HG02943 (cell line): ENCODE measurements at regions not wholly inside any gene's neighbourhood (a gene's known extent, or its start where the extent isn't known, plus 50 kb on each side); places are given as distances from the start of the nearest gene placed in this dataset.

ENCODE experiments used
- ATAC-seq: cut with Tn5 transposase; IDR thresholded peaks from one replicate; pipeline ENCODE4 v1.9.1; 2021; ENCODE audit warnings: mild to moderate bottlenecking, low read depth, moderate library complexity; ENCODE audit not compliant: unreplicated experiment

- no peak for ATAC-seq
These were observed 664.3 kb upstream of the TBX3 start for GRCh38 chr12:115348301-115348700.

- no peak for ATAC-seq
These were observed 659.6 kb upstream of the TBX3 start for GRCh38 chr12:115343601-115344000.

DNA sequence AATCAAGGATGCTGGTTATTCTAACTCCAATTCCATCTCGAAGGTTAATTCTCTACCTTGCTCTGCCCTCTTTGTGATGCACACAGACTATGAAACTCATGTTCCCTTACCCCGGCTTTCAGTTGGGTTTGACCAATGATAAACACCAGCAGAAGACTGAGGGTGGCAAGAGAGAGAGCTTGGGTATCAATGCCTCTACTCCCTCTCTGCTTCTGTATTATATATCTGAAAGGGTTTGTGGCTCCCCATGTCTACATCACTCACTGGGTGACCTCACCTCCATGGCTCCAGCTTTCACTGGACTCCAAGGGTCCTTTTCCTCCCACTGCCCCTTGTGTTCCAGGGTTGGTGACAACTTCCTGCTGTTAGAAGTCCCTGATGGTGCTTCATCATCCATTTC, 659.0 kb upstream of the TBX3 start:
- no peak for ATAC-seq

DNA sequence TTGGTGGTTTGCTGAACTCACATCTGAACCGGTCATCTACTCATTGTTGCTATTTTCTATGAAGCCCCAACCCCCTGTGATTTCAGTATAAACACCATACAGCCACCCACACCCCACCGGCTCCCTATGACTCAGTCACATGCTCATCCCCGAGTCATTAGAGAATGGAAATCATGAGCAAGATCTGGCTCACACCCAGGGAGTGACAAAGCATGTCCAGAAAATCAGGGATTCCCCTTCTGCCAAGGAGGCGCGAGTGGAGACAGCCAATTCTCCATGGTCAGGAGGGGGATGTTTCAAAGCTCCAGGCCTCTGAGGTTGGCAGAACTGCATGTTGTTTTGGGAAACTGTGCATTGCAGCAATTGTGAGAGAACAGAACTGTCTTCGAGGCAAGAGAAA, 657.5 kb upstream of the TBX3 start:
- no peak for ATAC-seq

GRCh38 chr12:115338566-115339294, 654.8 kb upstream of the TBX3 start:
- no peak for ATAC-seq

DNA sequence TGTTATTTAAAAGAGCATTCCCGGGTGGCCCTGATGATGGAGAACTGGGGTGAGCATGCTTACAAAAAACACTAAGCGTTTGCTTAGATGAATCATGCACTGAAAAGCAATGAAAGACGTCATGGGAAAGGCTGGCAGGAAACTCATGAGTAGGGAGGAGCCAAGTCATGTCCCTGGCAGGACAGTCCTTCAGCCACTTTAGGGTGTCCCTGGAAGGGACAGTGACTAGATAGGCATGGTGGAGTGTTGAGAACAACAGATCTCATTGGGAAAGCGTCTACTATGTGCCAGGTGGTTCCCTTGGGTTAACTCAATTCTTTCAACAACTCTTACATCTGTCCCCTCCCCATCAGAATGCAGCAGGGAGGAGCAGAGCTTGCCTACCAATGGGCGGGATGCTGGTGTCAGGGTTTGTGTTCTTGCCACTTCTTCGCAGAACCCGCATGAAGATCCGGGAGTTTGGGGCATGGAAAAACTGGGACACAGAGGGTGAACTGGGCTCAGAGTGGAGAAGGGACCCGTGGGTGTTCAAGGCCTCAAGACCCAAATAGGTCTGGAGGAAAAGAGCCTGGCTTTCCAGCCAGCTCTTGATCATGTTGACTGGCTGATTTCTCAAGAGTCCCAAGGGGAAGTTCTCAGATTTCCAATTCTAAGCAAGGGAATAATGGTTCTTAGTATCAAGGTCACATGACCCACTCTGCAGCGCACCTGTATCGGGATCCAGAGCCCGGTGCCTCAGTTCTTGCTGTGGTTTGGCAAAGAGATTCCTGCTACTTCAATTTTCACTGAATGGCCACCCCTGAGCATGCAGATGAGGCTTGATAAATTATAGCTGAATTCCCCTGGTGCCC, 653.9 kb upstream of the TBX3 start:
- no peak for ATAC-seq

- no peak for ATAC-seq
These were observed 652.5 kb upstream of the TBX3 start for GRCh38 chr12:115336506-115336905.

GRCh38 chr12:115335594-115335993, 651.6 kb upstream of the TBX3 start:
- no peak for ATAC-seq

DNA sequence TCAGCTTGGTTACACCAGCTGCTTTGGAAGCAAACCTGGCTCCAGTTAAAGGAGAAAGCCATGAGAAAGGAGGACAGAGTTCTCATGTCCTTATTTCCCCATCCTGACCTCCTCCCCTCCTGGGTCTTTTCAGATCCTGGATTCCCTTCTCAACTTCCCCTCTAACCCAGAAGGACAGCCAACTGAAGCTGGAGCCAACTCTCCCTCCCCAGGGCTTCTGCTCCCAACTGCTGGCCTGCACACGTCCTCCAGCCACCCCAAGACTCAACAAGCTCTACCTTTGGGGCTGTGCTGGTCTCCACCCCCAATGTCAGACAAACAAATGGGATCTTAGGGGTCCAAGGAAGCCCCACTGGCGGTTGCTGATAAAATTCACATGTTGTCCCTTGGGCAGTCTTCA, 651.1 kb upstream of the TBX3 start:
- ATAC-seq = no peak

- no peak for ATAC-seq
These were observed 649.0 kb upstream of the TBX3 start for GRCh38 chr12:115332945-115333344.

DNA sequence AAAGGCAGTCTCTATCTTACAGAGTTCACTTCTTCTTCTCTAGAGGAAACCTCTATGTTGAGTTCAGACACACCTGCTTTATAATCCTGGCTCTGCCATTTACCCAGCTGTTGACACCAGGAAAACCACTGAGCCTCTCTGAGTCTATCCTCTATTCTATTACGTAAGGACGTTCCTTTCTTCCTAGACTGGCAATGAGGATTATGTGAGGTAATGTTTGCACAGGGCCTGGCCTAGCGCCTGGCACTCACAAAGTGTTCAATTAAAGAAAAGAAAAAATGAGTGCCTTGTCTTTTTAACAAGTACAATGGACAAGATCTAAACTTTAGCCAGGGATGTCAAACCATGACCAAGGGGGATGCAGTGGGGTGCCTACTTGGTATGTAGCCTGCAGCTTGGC, 641.9 kb upstream of the TBX3 start:
- no peak for ATAC-seq

DNA sequence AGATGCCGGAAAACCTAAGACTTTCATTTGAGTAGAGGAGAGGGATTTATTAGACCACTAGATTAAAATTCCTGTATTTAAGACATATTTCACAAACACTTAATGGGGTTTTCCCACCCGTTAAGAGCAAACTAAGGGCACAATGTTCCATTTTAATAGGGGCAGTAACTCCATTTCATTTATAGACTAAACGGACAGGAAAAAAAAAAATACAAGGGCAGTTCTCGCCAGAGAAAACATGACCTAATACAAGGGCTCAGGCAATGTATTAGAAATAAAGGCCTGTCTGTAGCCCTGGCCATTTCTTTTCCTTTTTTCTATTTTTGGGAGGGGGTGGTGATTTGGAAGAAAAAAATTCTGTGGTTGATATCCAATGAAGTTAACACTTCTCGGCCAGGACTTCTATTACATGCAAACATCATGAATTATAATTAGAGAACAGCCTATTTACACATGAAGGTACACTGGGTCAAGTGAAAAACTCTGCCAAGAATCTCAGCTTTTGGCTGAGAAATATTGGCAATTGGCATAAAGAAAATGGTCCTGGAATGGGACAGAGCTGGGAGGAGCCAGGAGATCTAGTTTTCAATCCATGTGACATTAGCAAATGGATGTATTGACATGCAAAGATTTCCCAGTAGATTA, 641.1 kb upstream of the TBX3 start:
- no peak for ATAC-seq

DNA sequence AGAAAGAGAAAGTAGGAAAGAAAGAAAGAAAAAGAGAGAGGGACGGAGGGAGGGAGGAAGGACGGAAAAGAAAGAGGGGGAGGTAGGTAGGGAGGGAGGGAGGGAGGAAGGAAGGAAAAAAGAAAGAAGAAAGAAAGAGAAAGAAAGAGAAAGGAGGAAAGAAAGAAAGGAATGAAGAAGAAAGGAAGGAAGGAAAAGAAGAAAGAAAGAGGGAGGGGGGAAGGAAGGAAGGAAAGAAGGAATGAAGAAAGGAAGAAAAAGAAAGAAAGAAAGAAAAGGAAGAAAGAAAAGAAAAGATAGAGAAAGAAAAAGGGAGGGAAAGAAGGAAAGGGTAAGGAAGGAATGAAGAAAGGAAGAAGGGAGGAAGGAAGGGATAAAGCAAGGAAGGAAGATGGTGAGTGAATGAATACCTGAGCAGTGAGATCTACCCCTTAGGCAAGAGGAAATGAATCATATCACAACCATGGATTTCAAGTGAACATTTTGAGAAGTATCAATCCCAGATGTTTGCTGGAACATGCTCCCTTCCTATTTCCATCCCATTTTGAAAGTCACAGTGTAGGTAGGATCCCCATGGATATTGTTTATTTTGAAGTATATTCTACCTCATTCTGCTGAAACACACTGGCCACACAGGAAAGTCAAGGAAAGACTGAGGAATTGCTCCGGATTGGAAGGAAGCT, 639.4 kb upstream of the TBX3 start:
- no peak for ATAC-seq

GRCh38 chr12:115322275-115322674, 638.3 kb upstream of the TBX3 start:
- ATAC-seq = no peak

DNA sequence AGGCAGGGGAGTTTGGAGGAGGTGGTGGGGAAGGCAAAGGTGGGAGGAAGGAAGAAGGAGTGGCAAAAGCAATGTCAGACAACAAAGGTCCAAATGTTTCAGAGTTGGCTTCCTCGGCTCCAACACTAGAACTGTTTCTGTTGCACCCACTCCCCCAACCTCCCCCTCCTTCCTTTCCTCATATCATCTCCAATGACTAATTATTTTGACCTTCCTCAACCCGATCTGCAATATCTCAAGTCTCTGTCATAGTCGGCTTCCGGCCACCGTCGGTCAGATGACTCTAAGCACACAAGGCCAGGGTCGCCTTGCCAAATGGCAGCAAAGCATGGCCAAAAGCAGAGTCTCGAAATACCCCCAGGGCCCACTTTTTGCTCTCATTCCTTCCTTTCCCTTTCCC, 637.0 kb upstream of the TBX3 start:
- ATAC-seq = no peak

GRCh38 chr12:115320451-115320850, 636.5 kb upstream of the TBX3 start:
- no peak for ATAC-seq

GRCh38 chr12:115319446-115320040, 635.6 kb upstream of the TBX3 start:
- ATAC-seq = no peak

DNA sequence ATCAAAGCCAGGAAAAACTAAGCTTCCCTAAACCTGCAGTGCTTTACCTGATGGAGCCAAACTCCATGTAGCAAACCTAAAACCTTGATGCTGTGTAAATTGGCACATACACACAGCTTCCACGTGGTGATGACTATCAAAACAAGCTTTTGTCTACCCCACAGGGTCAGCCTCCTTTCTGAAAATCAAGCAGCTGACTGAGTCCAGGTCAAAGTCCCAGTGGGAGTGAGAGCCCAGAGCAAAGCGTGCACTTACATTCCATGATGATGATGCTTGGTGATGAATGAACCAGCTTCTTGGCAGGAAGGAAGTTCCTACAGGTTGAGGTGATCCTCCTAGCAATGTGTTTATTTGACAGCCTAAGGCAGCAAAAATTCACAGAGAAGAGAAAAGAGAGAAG, 630.0 kb upstream of the TBX3 start:
- ATAC-seq = no peak

- ATAC-seq = no peak
These were observed 628.9 kb upstream of the TBX3 start for GRCh38 chr12:115312901-115313300.

GRCh38 chr12:115311875-115312274, 627.9 kb upstream of the TBX3 start:
- no peak for ATAC-seq

- no peak for ATAC-seq
These were observed 624.9 kb upstream of the TBX3 start for GRCh38 chr12:115308918-115309317.
